Neural crest cell (in vitro differentiated cells): ENCODE measurements at regions not wholly inside any gene's neighbourhood (a gene's known extent, or its start where the extent isn't known, plus 50 kb on each side); places are given as distances from the start of the nearest gene placed in this dataset.
"Not testable (repeated sequence)": the region's sequence is repeated elsewhere in the genome, so short reads cannot be mapped to it uniquely, and the experiment has no call there.

Experiments used
- DNase-seq: peaks from one replicate; pipeline ENCODE4 v3.0.0; 2021; ENCODE audit warnings: low read depth, mixed read lengths, low spot score
- H3K27ac Mint-ChIP-seq: one replicate; pipeline ENCODE4 v1.8.0; 2021; ENCODE audit warnings: mild to moderate bottlenecking, mixed read lengths; ENCODE audit not compliant: unreplicated experiment
- H3K27me3 Mint-ChIP-seq: 2 replicates; pipeline ENCODE4 v1.8.0; 2021; ENCODE audit warnings: low read depth, mild to moderate bottlenecking, mixed read lengths
- H3K36me3 Mint-ChIP-seq: 2 replicates; pipeline ENCODE4 v1.8.0; 2021; ENCODE audit warnings: low read depth, mild to moderate bottlenecking, mixed read lengths
- H3K4me1 Mint-ChIP-seq: 2 replicates; pipeline ENCODE4 v1.8.0; 2021; ENCODE audit warnings: mixed read lengths
- H3K4me3 Mint-ChIP-seq: one replicate; pipeline ENCODE4 v1.8.0; 2021; ENCODE audit warnings: mild to moderate bottlenecking, mixed read lengths
- H3K9me3 Mint-ChIP-seq: 2 replicates; pipeline ENCODE4 v1.8.0; 2021; ENCODE audit warnings: mixed read lengths
- CTCF ChIP-seq: fragments of 200-600 bp; sonication (generic); conservative IDR thresholded peaks from 2 replicates; pipeline ENCODE4 v1.5.0; 2021; ENCODE audit warnings: antibody characterized with exemption, mild to moderate bottlenecking

- no peaks in the 10 kb centered on the region for H3K27me3 Mint-ChIP-seq
- H3K4me3 Mint-ChIP-seq = no peak overlapping the region
- peaks cover 9% of the 10 kb centered on the region for H3K9me3 Mint-ChIP-seq
- DNase-seq = no peak
- H3K4me1 Mint-ChIP-seq = no peaks in the 10 kb centered on the region
- no peak overlapping the region for H3K27ac Mint-ChIP-seq
- peaks cover 3% of the 10 kb centered on the region for H3K36me3 Mint-ChIP-seq
- no peak for TF ChIP-seq CTCF
Observed at GRCh38 chr3:166527325-166527724, 690.1 kb upstream of the BCHE start.

GRCh38 chr3:166526881-166527280 is 689.7 kb upstream of the BCHE start:
- Mint-ChIP-seq H3K9me3 (peaks cover 7% of the 10 kb centered on the region), H3K4me1 (no peaks in the 10 kb centered on the region), H3K27me3 (no peaks in the 10 kb centered on the region), H3K4me3 (no peak overlapping the region), H3K36me3 (peaks cover 3% of the 10 kb centered on the region), H3K27ac (no peak overlapping the region)
- TF ChIP-seq CTCF = no peak
- DNase-seq = no peak

GRCh38 chr3:166522017-166522416 is 684.8 kb upstream of the BCHE start:
- H3K27ac Mint-ChIP-seq = no peak overlapping the region
- no peak for DNase-seq
- no peaks in the 10 kb centered on the region for H3K27me3 Mint-ChIP-seq

GRCh38 chr3:166519443-166519842 is 682.2 kb upstream of the BCHE start:
- no peak overlapping the region for H3K27ac Mint-ChIP-seq
- no peaks in the 10 kb centered on the region for H3K36me3 Mint-ChIP-seq
- no peak overlapping the region for H3K4me3 Mint-ChIP-seq
- no peak for DNase-seq
- no peaks in the 10 kb centered on the region for H3K27me3 Mint-ChIP-seq
- peaks cover 5% of the 10 kb centered on the region for H3K9me3 Mint-ChIP-seq
- H3K4me1 Mint-ChIP-seq = no peaks in the 10 kb centered on the region
- TF ChIP-seq CTCF = no peak

More at GRCh38 chr3:166522017-166522416, 684.8 kb upstream of the BCHE start:
- Mint-ChIP-seq H3K4me1 (no peaks in the 10 kb centered on the region), H3K36me3 (no peaks in the 10 kb centered on the region), H3K4me3 (no peak overlapping the region), H3K9me3 (peaks cover 5% of the 10 kb centered on the region)
- TF ChIP-seq CTCF = no peak

- no peaks in the 10 kb centered on the region for H3K27me3 Mint-ChIP-seq
- no peak for TF ChIP-seq CTCF
- peaks cover 3% of the 10 kb centered on the region for H3K36me3 Mint-ChIP-seq
- H3K9me3 Mint-ChIP-seq = peaks cover 8% of the 10 kb centered on the region
- H3K4me1 Mint-ChIP-seq = no peaks in the 10 kb centered on the region
- H3K27ac Mint-ChIP-seq = no peak overlapping the region
- DNase-seq = no peak
- H3K4me3 Mint-ChIP-seq = no peak overlapping the region
Observed at GRCh38 chr3:166518040-166518439, 680.8 kb upstream of the BCHE start.

- no peaks in the 10 kb centered on the region for H3K27me3 Mint-ChIP-seq
- no peak for TF ChIP-seq CTCF
- H3K4me1 Mint-ChIP-seq = no peaks in the 10 kb centered on the region
- peaks cover 17% of the 10 kb centered on the region for H3K9me3 Mint-ChIP-seq
- DNase-seq = no peak
- peaks cover 7% of the 10 kb centered on the region for H3K36me3 Mint-ChIP-seq
- H3K4me3 Mint-ChIP-seq = no peak overlapping the region
- H3K27ac Mint-ChIP-seq = no peak overlapping the region
Observed at GRCh38 chr3:166510382-166510781, 673.2 kb upstream of the BCHE start.

- DNase-seq, H3K4me1 Mint-ChIP-seq, H3K4me3 Mint-ChIP-seq, H3K27ac Mint-ChIP-seq, H3K36me3 Mint-ChIP-seq, H3K27me3 Mint-ChIP-seq: not testable (repeated sequence)
- H3K9me3 Mint-ChIP-seq = peaks cover 13% of the 10 kb centered on the region
Observed at GRCh38 chr3:166500420-166500819, 663.2 kb upstream of the BCHE start.
